ENCODE measurements at regions not wholly inside any gene's neighbourhood (a gene's known extent, or its start where the extent isn't known, plus 50 kb on each side); places are given as distances from the start of the nearest gene placed in this dataset.
"Not testable (repeated sequence)": the region's sequence is repeated elsewhere in the genome, so short reads cannot be mapped to it uniquely, and the experiment has no call there.

GRCh38 chr2:183536714-183537113 lies 412.5 kb downstream of the NUP35 start:
- Histone ChIP-seq H3K4me3 (no peak overlapping the region), H3K4me1 (no peaks in the 10 kb centered on the region), H3K9me3 (replicated peaks) (no peaks in the 10 kb centered on the region), H3K36me3 (no peaks in the 10 kb centered on the region), H3K27me3 (ENCODE audit: low read depth) (no peaks in the 10 kb centered on the region), H3K27ac (replicated peaks) (no peak overlapping the region)
- no peak for DNase-seq
- intact Hi-C loops (cut with micrococcal nuclease), result no loop called here
- TF ChIP-seq CTCF (IDR thresholded peaks at IDR 0.05; ENCODE audit: borderline replicate concordance), result no peak

GRCh38 chr2:183541766-183542165 lies 417.5 kb downstream of the NUP35 start:
- H3K9me3 ChIP-seq (replicated peaks), result peaks cover 7% of the 10 kb centered on the region
- no peak for DNase-seq
- H3K4me1 ChIP-seq, result no peaks in the 10 kb centered on the region
- H3K36me3 ChIP-seq, result no peaks in the 10 kb centered on the region
- no peak overlapping the region for H3K4me3 ChIP-seq
- no peak overlapping the region for H3K27ac ChIP-seq (replicated peaks)
- TF ChIP-seq CTCF (IDR thresholded peaks at IDR 0.05; ENCODE audit: borderline replicate concordance), result no peak
- intact Hi-C loops (cut with micrococcal nuclease), result no loop called here
- no peaks in the 10 kb centered on the region for H3K27me3 ChIP-seq (ENCODE audit: low read depth)

GRCh38 chr2:183542606-183543005 lies 418.4 kb downstream of the NUP35 start:
- intact Hi-C loops (cut with micrococcal nuclease), result no loop called here
- no peak for TF ChIP-seq CTCF (IDR thresholded peaks at IDR 0.05; ENCODE audit: borderline replicate concordance)
- H3K36me3 ChIP-seq, result no peaks in the 10 kb centered on the region
- H3K27me3 ChIP-seq (ENCODE audit: low read depth), result no peaks in the 10 kb centered on the region
- no peaks in the 10 kb centered on the region for H3K4me1 ChIP-seq
- no peak for DNase-seq
- H3K9me3 ChIP-seq (replicated peaks), result peaks cover 7% of the 10 kb centered on the region
- H3K27ac ChIP-seq (replicated peaks), result no peak overlapping the region
- H3K4me3 ChIP-seq, result no peak overlapping the region

- DNase-seq, result no peak
- H3K4me1 ChIP-seq, result no peaks in the 10 kb centered on the region
- intact Hi-C loops (cut with micrococcal nuclease), result no loop called here
- no peaks in the 10 kb centered on the region for H3K36me3 ChIP-seq
- no peaks in the 10 kb centered on the region for H3K27me3 ChIP-seq (ENCODE audit: low read depth)
- no peak for TF ChIP-seq CTCF (IDR thresholded peaks at IDR 0.05; ENCODE audit: borderline replicate concordance)
- H3K4me3 ChIP-seq, result no peak overlapping the region
- H3K9me3 ChIP-seq (replicated peaks), result peaks cover 10% of the 10 kb centered on the region
- H3K27ac ChIP-seq (replicated peaks), result no peak overlapping the region
These were observed 419.0 kb downstream of the NUP35 start for GRCh38 chr2:183543222-183543621.

- Histone ChIP-seq H3K36me3 (no peaks in the 10 kb centered on the region), H3K9me3 (replicated peaks) (peaks cover 16% of the 10 kb centered on the region), H3K27me3 (ENCODE audit: low read depth) (no peaks in the 10 kb centered on the region), H3K4me1 (no peaks in the 10 kb centered on the region), H3K4me3 (no peak overlapping the region), H3K27ac (replicated peaks) (no peak overlapping the region)
- TF ChIP-seq CTCF (IDR thresholded peaks at IDR 0.05; ENCODE audit: borderline replicate concordance), result no peak
- no peak for DNase-seq
- intact Hi-C loops (cut with micrococcal nuclease), result no loop called here
These were observed 419.5 kb downstream of the NUP35 start for GRCh38 chr2:183543731-183544130.

GRCh38 chr2:183546560-183547350 lies 422.5 kb downstream of the NUP35 start:
- H3K36me3 ChIP-seq; H3K27me3 ChIP-seq (ENCODE audit: low read depth); H3K4me3 ChIP-seq; H3K27ac ChIP-seq (replicated peaks); intact Hi-C loops (cut with micrococcal nuclease); H3K4me1 ChIP-seq; DNase-seq: not testable (repeated sequence)
- peaks cover 35% of the 10 kb centered on the region for H3K9me3 ChIP-seq (replicated peaks)

Data from left ventricle myocardium inferior (tissue), 1 donor.